ENCODE measurements at regions not wholly inside any gene's neighbourhood (a gene's known extent, or its start where the extent isn't known, plus 50 kb on each side); places are given as distances from the start of the nearest gene placed in this dataset.

DNA sequence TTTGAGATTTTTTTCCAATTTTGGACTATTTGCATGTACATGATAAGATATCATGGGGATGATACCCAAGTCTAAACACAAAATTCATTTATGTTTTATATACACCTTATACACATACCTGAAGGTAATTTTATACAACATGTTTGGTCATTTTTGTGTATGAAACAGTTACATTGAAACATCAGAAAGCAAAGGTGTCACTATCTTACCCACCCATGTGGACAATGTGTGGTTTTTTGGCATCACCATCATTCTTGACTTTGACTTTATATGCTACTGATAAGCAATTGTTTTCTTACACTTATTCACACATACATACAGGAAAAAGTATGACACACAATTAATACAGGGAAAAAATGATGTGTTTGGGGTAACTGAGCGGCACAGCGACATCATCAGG is 51.0 kb upstream of the ACVR1 start:
- Histone ChIP-seq H3K9ac (ENCODE audit: low read length) (no peak overlapping the region), H3K27me3 (ENCODE audit: insufficient read depth, low read length) (no peaks in the 10 kb centered on the region), H3K9me2 (ENCODE audit: insufficient read depth) (no peaks in the 10 kb centered on the region), H3K79me2 (ENCODE audit: insufficient read depth, low read length) (no peaks in the 10 kb centered on the region), H4K20me1 (ENCODE audit: insufficient read depth) (no peaks in the 10 kb centered on the region), H3K4me2 (ENCODE audit: low read length) (no peak overlapping the region), H2AFZ (ENCODE audit: low read depth, low read length, poor library complexity, severe bottlenecking) (no peak overlapping the region), H3K36me3 (ENCODE audit: control insufficient read depth in 1 of 2, insufficient read depth in 2 of 2, low read length in 2 of 2) (no peaks in the 10 kb centered on the region), H3K9me3 (ENCODE audit: control insufficient read depth in 1 of 2, insufficient read depth in 1 of 2, low read depth in 1 of 2, low read length in 2 of 2) (no peaks in the 10 kb centered on the region), H3K27ac (ENCODE audit: low read depth, low read length) (no peak overlapping the region), H3K4me1 (ENCODE audit: control insufficient read depth in 1 of 2, insufficient read depth in 2 of 2, low read length in 2 of 2) (no peaks in the 10 kb centered on the region), H3K4me3 (replicated peaks in 1 of 2; ENCODE audit: low read depth in 1 of 2, low read length in 2 of 2) (no peak overlapping the region)
- TF ChIP-seq CBX3 (IDR thresholded peaks at IDR 0.05; ENCODE audit: low read depth), result no peak
- no peak for TF ChIP-seq ELF1 (IDR thresholded peaks at IDR 0.05; ENCODE audit: borderline replicate concordance, low read depth)
- TF ChIP-seq YY1 (IDR thresholded peaks at IDR 0.05; ENCODE audit: extremely low read depth, insufficient replicate concordance, low read depth, low read length), result no peak
- no peak for TF ChIP-seq SIN3A (IDR thresholded peaks at IDR 0.05; ENCODE audit: low read depth)
- TF ChIP-seq FOSL1 (IDR thresholded peaks at IDR 0.05; ENCODE audit: low read depth), result no peak
- no peak for TF ChIP-seq ZFX (IDR thresholded peaks at IDR 0.05)
- no peak for TF ChIP-seq SRF (IDR thresholded peaks at IDR 0.05; ENCODE audit: low read depth)
- no peak for TF ChIP-seq EZH2 (IDR thresholded peaks at IDR 0.05)
- TF ChIP-seq, protein P1, sequence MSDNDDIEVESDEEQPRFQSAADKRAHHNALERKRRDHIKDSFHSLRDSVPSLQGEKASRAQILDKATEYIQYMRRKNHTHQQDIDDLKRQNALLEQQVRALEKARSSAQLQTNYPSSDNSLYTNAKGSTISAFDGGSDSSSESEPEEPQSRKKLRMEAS (IDR thresholded peaks at IDR 0.05), result no peak
- TF ChIP-seq CEBPB (IDR thresholded peaks at IDR 0.05; ENCODE audit: low read depth), result no peak
- no peak for TF ChIP-seq TCF7L2 (IDR thresholded peaks at IDR 0.05; ENCODE audit: borderline replicate concordance, extremely low read depth, insufficient read depth, insufficient read length)
- TF ChIP-seq ZNF274 (IDR thresholded peaks at IDR 0.05; ENCODE audit: low read depth, low read length), result no peak
- ChIA-PET RAD21 (ENCODE audit: low non-redundant PET in 1 of 2, low total read pairs in 2 of 2, uncharacterized antibody in 2 of 2, unreplicated experiment in 2 of 2) (no interaction called here), CTCF (no interaction called here), POLR2A (no interaction called here)
- DNase-seq (ENCODE audit: low read depth, low spot score) (no peak), ATAC-seq (no peak)
- no TSS peak for BruUV-seq (replicated peaks)
- intact Hi-C loops (cut with micrococcal nuclease), result no loop called here
